T47D (cell line): ENCODE measurements at regions not wholly inside any gene's neighbourhood (a gene's known extent, or its start where the extent isn't known, plus 50 kb on each side); places are given as distances from the start of the nearest gene placed in this dataset.

Experiments used
- DNase-seq, 2 experiments: peaks; one replicate each; pipeline versions ENCODE4 v3.0.0 to v3.0.0-alpha.2; 2011 to 2012; ENCODE audit warnings: low read depth in 1 of 2, low spot score in 1 of 2
- JUND ChIP-seq: IDR thresholded peaks from 2 replicates; pipeline ENCODE4 v1.6.1; 2012; ENCODE audit warnings: low read depth
- in situ Hi-C: cut with HindIII; loops from 2 replicates; pipeline ENCODE4 v1.10.0; 2016; ENCODE audit warnings: low sequenced_read_pairs, low pct_unique_long_range_greater_than_20kb

DNA sequence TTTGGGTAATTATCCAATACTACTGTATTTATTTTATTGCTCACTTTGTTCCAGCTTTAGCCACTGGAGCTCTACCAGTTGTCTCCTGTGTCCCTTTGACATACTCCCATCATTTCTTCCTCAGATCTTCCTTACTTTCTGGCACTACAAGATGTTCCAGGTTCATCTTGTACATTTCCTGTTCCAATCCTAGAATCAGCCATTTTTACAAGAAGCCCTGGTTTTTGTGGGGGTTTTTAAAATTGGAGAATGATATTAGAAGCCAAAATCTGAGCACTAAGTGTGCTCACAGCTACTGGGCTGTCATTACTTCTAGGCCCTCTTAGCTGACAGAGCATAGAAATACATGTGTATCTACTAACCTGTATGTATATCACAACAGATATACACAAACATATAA lies 164.3 kb downstream of the ZFP36L2 start:
- no peak for DNase-seq
- TF ChIP-seq JUND = no peak
- in situ Hi-C loops = no loop called here

DNA sequence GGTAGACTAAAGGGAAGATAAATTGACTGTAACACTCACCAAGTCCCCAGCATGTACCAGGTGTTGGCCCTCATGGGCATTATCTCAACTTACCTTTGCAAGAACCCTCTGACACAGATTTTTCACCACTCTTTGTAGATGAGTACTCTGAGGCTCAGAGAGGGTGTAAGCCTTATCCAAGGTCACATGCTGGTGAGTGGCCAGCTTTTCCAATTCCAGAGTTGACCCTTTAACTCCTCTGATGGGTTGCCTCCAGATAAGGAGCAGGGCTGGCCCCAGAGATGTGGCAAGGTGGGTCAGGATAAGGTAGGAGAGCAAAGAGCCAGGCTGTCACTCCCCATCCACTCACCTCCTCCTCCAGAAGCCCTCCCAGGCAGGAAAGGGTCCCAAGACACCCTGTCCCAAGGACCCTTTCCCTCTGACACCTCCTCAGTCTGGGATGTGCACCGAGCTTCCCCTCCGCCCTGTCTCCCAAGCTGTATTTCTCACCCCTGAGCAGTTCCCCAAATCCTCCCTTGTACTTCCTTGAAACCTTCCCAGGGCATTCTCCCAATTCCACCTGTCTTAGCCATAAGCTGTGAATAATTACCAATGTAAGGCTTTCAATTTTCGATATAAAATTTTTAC lies 165.9 kb downstream of the ZFP36L2 start:
- in situ Hi-C loops = no loop called here
- no peak for DNase-seq
- no peak for TF ChIP-seq JUND

DNA sequence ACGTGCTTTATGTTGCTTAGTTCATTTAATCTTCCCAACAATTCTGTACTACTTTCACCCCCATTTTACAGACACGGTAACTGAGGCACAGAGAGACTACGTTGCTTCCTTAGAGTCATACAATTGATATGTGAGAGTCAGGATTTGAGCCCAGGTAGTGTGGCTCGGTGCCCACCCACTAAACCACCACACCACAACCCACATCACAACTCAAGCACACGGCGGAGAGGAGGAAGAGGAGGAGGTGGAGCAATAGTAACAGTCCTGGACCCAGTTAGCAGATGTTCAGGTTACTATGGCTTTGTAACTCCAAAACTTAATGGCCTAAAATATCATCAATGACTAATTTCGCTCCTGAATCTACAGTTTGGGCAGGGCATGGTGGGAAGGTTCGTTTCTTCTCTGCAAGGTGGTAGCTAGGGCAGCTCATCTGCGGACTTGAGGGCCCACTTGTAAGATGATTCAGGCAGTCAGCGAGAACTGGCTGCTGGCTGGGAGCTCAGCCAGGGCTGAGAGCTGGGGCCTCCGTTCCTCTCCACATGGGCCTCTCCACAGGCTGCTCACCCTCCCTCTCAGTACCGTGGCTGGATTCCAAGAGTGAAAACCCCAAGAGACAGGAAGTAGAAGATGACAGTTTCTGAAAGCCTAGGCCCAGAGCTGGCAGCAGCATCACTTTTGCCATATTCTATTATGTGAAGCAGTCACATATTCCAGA lies 167.1 kb downstream of the ZFP36L2 start:
- DNase-seq = no peak
- in situ Hi-C loops = no loop called here
- TF ChIP-seq JUND = no peak

DNA sequence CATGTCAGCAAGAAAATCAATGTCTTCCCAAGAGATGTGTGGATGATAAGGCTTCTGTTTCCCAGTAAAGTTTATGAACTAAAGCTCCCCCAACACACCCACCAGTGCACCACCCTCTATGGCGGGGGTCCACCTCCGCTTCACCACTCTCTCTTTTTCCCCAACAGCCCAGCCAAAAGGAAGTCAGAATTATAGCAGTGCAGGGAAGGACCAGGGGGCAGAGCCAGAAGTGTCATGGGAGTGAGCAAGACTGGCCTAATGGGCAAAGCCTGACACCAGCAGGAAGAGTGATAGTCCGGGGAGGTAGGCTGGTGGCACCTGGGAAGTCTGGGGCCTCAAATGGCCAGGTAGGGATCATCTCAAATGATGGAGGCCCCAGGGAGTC lies 167.7 kb downstream of the ZFP36L2 start:
- TF ChIP-seq JUND = no peak
- in situ Hi-C loops = no loop called here
- DNase-seq = no peak

DNA sequence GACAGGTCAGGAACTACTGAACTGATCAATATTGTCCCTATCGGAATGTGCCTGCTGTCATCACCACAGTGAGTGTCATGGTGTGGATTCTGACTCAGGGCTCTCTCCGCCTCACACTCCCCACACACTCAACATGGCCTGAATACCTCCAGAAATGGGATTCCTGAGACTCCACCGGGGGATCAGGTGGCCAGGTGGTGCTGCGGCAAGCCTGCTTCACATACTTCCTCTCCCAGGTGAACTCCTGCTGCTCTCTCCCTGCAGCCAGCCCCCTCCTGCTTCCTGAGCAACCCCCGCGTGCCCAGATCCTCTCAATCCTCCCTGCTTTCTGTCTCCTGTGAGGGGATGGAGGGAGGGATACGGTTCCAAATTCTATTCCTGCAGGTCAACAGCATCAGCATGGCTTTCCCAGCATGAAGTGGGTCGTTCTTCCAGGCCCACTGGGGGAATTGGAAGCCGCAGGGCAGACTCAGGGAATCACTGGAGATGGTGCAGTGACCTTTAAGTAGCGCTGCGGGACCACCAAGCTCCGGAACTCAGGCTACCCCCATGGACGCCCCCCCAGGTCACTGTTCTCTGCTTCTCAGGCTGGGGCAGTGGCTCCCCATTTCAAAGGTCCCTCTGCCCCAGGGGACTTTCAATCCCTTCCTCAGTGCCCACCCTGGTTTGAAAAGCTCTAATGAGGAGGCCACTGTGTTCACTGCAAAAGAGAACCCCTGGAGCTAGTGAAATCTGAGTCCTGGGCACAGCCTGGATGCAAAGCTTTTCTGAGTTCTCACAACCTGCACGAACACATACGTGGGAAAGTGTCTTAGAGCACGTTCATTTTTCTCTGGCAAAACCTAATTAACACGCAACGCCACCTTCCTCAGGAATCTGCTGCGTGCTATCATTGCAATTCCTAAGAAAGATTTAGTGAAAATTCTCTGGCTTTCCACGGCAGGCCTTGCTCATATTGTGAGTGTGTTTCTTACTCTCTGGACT lies 168.4 kb downstream of the ZFP36L2 start:
- DNase-seq = no peak
- in situ Hi-C loops = no loop called here
- no peak for TF ChIP-seq JUND

DNA sequence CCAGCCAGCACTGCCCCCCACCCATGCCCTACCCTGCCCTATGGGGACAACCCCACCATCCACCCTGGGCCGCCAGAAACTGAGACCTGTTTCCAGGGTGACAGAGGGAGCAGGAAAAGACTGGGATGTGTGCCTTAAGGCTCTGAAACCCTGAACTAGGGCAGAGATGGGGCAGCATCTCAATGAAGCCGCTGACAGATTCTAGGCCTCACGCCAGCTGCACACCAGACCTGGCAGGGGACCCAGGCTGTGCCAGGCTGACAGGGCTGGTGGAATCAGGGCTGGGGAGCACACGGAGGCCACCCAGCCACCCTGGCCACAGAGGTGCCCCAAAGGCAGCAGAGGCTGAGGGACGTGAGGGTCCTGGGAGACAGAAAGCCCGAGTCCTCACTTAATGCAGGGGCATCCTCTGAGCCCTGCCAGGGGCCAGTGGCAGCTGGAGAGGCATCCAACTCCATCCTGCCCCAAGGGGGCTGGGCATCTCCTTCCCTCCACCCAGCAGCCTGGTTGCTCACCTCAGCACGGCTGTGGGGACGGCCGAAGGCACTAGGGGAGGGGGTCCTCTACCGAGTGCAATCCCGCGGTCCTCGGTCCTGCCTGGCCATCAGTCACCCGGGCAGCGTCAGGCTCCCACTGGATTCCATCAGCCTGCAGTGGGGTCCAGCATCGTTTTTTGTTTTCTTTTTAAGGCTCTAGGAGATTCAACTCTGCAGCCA lies 169.2 kb downstream of the ZFP36L2 start:
- in situ Hi-C loops = no loop called here
- TF ChIP-seq JUND = no peak
- no peak for DNase-seq

DNA sequence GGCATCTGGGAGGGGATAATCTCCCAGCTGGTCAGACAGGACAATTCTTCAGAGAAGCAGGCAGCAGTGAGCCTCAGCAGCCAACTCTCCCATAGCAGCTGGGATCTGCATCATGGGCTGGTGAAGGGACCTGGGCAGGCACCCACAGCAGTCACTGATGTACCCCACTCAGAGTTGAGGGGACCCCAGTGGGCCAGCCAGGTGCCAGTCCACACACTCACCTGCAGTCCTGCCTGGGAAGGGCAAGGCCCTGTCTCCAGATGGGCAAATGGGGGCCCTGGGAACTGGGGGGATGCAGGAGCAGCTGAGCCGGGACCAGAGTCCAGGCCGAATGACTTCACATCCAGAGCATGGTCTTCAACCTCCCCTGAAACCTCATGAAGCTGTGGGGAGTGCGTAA lies 170.4 kb downstream of the ZFP36L2 start:
- in situ Hi-C loops = no loop called here
- no peak for DNase-seq
- TF ChIP-seq JUND = no peak

DNA sequence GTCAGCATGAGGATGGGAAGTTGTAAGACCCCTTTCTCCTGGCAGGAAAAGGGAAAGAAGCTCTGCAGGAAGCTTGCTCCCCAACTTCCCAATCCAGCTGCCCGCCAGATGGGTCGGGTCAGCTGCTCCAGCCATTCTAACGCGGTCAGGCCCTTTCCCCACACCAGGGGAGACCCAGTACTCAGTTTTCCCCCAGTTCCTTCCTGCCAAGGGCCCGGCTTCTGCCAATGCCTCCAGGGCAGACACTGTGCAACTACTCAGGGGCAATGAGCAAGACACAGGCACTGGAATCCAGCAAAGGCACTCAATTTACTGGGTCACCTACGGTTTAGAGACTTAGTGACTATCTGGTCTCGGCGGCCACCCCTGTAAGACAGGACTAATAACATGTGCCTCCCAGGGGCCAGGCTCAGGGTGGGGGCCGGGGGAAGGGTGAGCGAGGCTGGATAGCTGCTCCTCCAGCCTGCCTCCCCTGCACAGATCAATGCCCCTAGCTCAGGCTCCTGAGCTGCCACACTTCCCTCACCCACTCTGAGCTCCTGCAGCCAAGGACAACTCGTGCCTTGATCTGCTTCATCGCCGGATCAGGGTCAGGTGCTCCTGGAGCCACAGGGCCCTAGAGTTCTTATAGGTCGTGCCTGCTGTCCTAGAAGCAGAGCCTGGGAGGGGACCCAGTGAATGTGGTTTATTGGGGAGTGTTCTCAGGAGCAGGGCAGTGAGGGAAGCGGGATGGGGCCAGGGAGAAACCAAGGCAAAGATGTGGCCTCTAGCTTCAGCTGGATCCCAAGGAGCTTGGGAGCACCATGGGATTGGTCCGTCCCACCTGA lies 171.1 kb downstream of the ZFP36L2 start:
- DNase-seq = no peak
- in situ Hi-C loops = no loop called here
- no peak for TF ChIP-seq JUND

DNA sequence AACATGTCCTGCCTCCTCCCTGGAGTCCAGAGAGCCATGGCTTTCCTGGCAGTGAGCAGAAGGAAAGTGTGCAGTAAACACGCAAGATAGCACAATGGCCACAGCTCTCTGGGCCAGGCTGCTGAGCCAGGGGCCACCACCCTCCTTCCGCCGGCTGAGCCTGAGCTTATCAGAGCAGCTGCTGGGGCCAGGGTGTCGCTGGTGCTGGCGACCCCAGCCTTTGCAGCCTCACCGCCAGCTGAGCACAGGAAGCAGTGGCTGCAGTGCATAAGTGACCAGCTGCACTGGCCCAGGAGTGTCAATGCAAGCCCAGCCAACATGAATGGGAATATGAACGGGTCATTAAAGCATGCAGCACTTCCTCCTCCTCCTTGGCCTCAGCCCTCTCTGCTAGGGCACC lies 172.0 kb downstream of the ZFP36L2 start:
- TF ChIP-seq JUND = no peak
- DNase-seq = no peak
- in situ Hi-C loops = no loop called here

DNA sequence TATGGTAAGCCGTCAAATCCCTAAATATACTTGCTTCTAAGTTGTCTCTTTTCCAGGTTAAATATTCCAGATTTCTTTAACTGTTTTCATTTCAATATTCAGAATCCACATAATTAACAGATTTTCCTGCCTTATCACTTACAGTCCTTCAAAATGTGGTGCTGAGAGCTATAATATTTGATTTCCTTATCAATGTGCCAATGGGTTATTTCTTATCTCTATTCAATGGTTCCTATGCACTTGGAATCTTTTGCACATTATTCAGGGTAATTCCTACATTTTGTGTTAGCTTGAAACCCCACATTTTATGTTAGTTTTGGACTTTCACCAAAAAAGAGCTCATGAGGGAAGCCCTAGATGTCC lies 173.5 kb downstream of the ZFP36L2 start:
- no peak for DNase-seq
- TF ChIP-seq JUND = no peak
- in situ Hi-C loops = no loop called here

DNA sequence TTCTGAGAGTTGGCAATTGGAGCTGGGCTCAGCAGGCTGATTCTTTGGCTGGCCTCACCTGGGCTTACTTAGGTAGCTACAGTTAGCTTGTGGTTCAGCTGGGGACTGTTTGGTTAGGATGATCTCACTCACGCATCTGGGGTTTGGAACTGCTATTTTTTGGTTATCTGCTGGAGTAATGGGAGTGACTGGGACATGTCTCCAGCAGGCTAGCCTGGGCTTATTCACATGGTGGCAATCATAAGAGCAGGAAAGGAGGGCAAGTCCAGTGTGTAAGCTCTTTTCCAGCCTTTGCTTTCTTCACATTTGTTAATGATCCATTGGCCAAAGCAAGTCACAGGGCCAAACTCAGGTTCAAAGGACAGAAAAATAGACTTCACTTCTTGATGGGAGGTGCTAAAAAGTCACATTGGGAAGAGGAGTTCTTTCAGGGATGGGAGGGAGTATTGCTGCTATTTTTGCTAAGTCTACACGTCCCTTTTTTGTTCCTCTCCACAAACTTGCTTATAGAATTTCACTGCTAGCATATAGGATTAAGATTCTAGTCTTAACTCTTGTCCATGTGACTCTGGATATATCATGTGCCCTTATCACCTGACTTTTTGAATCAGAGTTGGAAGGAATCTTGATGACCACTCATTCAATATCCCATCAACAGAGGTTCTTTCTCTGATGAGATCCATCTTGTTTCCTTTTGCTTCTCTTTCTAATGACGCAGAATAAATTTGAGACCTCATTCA lies 174.0 kb downstream of the ZFP36L2 start:
- no peak for TF ChIP-seq JUND
- in situ Hi-C loops = no loop called here
- no peak for DNase-seq
